HG03097 (cell line): ENCODE measurements at regions not wholly inside any gene's neighbourhood (a gene's known extent, or its start where the extent isn't known, plus 50 kb on each side); places are given as distances from the start of the nearest gene placed in this dataset.
"Not testable (repeated sequence)": the region's sequence is repeated elsewhere in the genome, so short reads cannot be mapped to it uniquely, and the experiment has no call there.

ENCODE experiments used
- ATAC-seq: cut with Tn5 transposase; IDR thresholded peaks from one replicate; pipeline ENCODE4 v1.9.1; 2021; ENCODE audit not compliant: unreplicated experiment, low FRiP score

DNA sequence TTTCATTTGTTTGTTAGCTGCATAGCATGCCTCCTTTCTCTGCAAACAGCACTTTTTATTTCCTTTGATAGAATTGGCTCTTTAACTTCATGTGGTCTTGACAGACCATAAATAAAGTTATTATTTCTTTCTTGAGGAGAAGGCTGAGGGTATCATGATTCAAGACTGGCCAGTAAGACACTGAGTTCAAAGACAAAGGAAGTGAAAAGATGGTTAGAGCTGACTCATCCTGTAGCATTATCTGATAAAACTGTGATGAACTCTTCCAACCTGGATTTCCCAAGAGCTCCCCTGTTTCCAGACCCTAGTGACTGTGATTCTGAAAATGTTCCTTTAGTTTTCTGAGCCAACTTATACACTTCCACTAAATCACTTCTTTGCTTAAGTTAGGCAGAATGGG lies 179.3 kb upstream of the FAT3 start:
- no peak for ATAC-seq

GRCh38 chr11:92035488-92035887 lies 189.1 kb upstream of the FAT3 start:
- no peak for ATAC-seq

GRCh38 chr11:92027136-92027535 lies 197.5 kb upstream of the FAT3 start:
- not testable (repeated sequence) for ATAC-seq

GRCh38 chr11:92026664-92027063 lies 198.0 kb upstream of the FAT3 start:
- no peak for ATAC-seq

DNA sequence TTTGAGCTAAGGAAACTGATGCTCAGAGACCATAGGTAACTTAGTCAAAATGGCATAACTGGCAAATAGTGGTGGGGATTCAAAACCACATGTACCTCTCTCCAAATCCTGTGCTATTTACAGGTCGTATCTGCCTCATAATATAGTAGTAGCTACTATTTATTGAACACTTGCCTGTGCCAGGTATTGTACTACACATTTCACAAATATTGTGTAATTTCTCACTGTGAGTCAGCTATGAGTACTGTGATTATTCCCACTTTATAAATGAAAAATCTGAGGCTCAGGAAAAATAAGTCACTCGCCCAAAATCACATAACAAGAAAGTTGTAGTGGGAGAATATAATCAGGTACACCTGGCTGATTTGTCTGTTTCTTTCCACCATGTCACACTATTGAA lies 199.8 kb upstream of the FAT3 start:
- ATAC-seq, result no peak

GRCh38 chr11:92022499-92022898 lies 202.1 kb upstream of the FAT3 start:
- ATAC-seq, result no peak

- no peak for ATAC-seq
Measured at GRCh38 chr11:92018332-92018731, 206.3 kb upstream of the FAT3 start.

GRCh38 chr11:92008249-92008648 lies 216.4 kb upstream of the FAT3 start:
- ATAC-seq, result no peak

- no peak for ATAC-seq
Measured at GRCh38 chr11:92002568-92002967, 222.1 kb upstream of the FAT3 start.

GRCh38 chr11:91998481-91998880 lies 226.1 kb upstream of the FAT3 start:
- no peak for ATAC-seq

- no peak for ATAC-seq
Measured at GRCh38 chr11:91997226-91997625, 227.4 kb upstream of the FAT3 start.

DNA sequence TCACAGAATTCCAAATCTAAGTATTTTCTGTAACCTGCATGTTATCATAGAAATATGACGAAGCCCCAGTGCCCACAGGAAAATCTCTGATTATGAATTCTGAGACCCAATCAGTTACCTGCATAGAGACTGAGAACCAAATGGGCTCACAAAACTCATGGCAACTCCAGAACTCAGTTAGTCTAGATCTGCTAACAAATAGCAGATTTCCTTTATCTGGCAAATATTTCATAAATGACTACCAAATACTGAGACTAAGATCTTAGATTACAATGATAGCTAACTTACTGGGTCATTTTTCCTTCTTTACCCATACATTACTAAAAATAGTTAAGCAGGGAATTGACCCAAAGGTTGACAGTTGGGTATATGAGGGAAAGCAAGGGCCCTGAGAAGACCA lies 228.1 kb upstream of the FAT3 start:
- no peak for ATAC-seq

DNA sequence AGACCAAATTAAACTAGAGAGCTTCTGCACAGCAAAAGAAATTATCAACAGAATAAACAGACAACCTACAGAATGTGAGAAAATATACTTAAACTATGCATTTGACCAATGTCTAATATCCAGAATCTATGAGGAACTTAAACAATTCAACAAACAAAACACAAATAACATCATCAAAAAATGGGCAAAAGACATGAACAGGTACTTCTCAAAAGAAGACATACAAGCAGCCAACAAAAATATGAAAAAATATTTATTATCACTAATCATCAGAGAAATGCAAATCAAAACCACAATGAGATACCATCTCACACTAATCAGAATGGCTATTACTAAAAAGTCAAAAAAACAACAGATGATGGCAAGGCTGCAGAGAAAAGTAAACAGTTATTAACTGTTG lies 236.2 kb upstream of the FAT3 start:
- ATAC-seq, result not testable (repeated sequence)

DNA sequence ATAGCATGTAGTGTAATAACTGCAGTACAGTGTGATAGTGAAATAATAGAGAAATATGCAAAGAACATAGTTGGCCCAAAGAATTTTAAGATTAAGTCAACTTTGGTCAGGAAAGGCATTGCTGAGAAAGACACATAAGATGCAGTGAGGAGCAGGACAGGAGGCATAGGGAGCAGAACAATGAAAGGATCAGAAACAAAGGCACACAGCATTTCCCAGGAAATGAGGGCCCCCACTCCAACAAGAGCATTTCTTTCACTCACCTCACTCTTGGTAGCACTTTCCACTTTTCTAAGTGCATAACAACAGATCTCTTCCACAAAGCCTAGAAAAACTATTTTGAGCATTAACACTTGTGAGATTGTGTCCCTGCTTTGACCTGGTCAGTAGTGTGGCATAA lies 238.4 kb upstream of the FAT3 start:
- ATAC-seq, result no peak

DNA sequence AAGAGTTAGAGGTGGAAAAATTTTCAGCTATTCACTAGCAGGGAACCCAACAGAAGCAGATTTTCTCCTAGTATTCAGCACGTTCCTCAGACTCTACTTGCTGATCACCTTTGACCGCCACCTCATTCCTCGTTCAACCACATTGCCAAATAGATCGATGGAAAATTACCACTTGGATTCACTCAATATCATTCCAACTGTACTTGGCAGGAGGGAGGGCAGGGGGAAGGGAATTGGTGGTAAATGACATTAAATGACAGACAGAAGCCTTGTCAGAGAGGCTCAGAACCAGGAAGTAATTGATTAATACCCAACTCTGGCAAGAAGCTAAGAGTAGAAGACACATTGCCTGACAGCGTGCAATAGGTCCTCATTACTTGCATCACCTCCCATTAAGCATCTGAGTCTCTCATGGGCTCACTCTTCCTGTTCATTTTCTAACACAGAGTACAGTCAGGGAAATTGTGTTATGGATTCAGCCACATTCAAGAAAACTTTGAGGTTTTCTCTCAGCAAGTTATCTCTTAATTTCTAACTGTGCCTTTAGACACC lies 240.5 kb upstream of the FAT3 start:
- ATAC-seq, result no peak

DNA sequence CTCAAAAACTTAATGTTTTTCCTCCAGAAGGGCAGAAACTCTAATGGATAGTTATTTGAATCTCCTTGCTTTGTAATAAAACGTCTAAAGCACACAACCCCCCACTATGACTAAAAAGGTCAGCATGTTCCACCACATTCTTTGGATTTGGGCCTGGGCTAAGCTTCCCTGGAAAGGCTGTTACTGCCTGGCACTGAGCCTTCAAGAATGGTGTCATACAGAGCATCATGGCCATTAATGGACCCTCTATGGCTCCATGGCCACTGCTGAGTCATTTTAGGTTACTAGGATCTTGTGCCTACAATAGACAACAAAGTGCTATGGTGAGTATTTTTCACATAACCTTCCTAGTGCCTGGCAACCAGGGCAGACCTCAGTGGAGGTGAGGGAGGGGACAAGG lies 242.6 kb upstream of the FAT3 start:
- no peak for ATAC-seq

GRCh38 chr11:91979775-91980174 lies 244.8 kb upstream of the FAT3 start:
- ATAC-seq, result no peak

GRCh38 chr11:91978747-91979146 lies 245.9 kb upstream of the FAT3 start:
- ATAC-seq, result no peak

GRCh38 chr11:91972665-91973266 lies 251.9 kb upstream of the FAT3 start:
- no peak for ATAC-seq

- ATAC-seq, result no peak
Measured at GRCh38 chr11:91970624-91971023, 254.0 kb upstream of the FAT3 start.

DNA sequence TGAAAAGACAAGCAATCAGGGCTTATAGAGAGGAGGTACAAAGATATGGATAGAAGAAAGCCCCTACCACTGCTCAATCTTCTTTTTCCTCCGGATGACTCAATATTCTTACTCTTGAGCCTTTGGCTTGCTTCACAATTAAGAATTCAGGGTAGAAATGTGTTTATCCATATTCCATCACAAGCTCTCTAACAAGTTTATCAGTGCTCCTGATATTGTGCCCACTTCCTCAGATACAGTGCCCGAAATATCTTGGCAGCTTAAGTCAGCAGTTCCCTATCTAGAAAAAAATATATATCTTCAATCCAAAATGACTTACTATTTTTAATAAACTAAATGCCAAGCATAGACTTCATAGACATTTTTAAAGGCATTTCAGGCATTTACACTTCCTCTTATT lies 255.1 kb upstream of the FAT3 start:
- no peak for ATAC-seq

GRCh38 chr11:91967691-91968045 lies 256.9 kb upstream of the FAT3 start:
- no peak for ATAC-seq
